H9 (cell line): ENCODE measurements at regions not wholly inside any gene's neighbourhood (a gene's known extent, or its start where the extent isn't known, plus 50 kb on each side); places are given as distances from the start of the nearest gene placed in this dataset.

Experiments
- DNase-seq: peaks from one replicate; pipeline ENCODE4 v3.0.0-alpha.2; 2017
- H2AFZ ChIP-seq: one replicate; pipeline ENCODE4 v1.6.1; 2013; ENCODE audit warnings: mild to moderate bottlenecking, low read length, control low read depth, moderate library complexity
- H2AK5ac ChIP-seq: 2 replicates; pipeline ENCODE4 v1.6.1; 2013; ENCODE audit warnings: low read length, control low read depth, mixed read lengths; ENCODE audit not compliant: insufficient read length
- H2BK120ac ChIP-seq: one replicate; pipeline ENCODE4 v1.6.1; 2013; ENCODE audit warnings: low read depth, mild to moderate bottlenecking, low read length, control low read depth, inconsistent platforms; ENCODE audit not compliant: poor library complexity, severe bottlenecking
- H2BK12ac ChIP-seq: 2 replicates; pipeline ENCODE4 v1.6.1; 2013; ENCODE audit warnings: low read length, control low read depth, mixed read lengths, low read depth; ENCODE audit not compliant: insufficient read length
- H2BK15ac ChIP-seq: 2 replicates; pipeline ENCODE4 v1.6.1; 2013; ENCODE audit warnings: low read depth, low read length, control low read depth
- H2BK20ac ChIP-seq: one replicate; pipeline ENCODE4 v1.6.1; 2013; ENCODE audit warnings: low read depth, mild to moderate bottlenecking, low read length, control low read depth, inconsistent platforms; ENCODE audit not compliant: poor library complexity, severe bottlenecking
- H2BK5ac ChIP-seq: 2 replicates; pipeline ENCODE4 v1.6.1; 2013; ENCODE audit warnings: low read length, control low read depth, mixed read lengths; ENCODE audit not compliant: insufficient read length
- H3K14ac ChIP-seq: 2 replicates; pipeline ENCODE4 v1.6.1; 2013; ENCODE audit warnings: low read length, control low read depth; ENCODE audit not compliant: insufficient read depth
- H3K18ac ChIP-seq: 2 replicates; pipeline ENCODE4 v1.6.1; 2013; ENCODE audit warnings: low read depth, mild to moderate bottlenecking, mixed read lengths, low read length, control low read depth; ENCODE audit not compliant: insufficient read length
- H3K23ac ChIP-seq: 2 replicates; pipeline ENCODE4 v1.6.1; 2013; ENCODE audit warnings: low read length, control low read depth, mixed read lengths, low read depth; ENCODE audit not compliant: insufficient read length
- H3K23me2 ChIP-seq: 2 replicates; pipeline ENCODE4 v1.6.1; 2013; ENCODE audit warnings: low read depth, mild to moderate bottlenecking, mixed read lengths, low read length, control low read depth; ENCODE audit not compliant: insufficient read length, poor library complexity, severe bottlenecking
- H3K27ac ChIP-seq: 2 replicates; pipeline ENCODE4 v1.5.1; 2013; ENCODE audit warnings: low read length, control low read depth, mixed read lengths, low read depth; ENCODE audit not compliant: insufficient read length
- H3K27me3 ChIP-seq: 2 replicates; pipeline ENCODE4 v1.6.1; 2013; ENCODE audit warnings: low read length, control low read depth, inconsistent platforms; ENCODE audit not compliant: insufficient read depth
- H3K4ac ChIP-seq: 2 replicates; pipeline ENCODE4 v1.6.1; 2013; ENCODE audit warnings: low read depth, mild to moderate bottlenecking, control low read depth, inconsistent platforms, low read length, moderate library complexity
- H3K4me1 ChIP-seq: 2 replicates; pipeline ENCODE4 v1.6.1; 2013; ENCODE audit warnings: low read length, control low read depth, inconsistent platforms; ENCODE audit not compliant: insufficient read depth
- H3K4me2 ChIP-seq: 2 replicates; pipeline ENCODE4 v1.6.1; 2013; ENCODE audit warnings: low read length, control low read depth, mixed read lengths; ENCODE audit not compliant: insufficient read length, insufficient read depth
- H3K56ac ChIP-seq: 2 replicates; pipeline ENCODE4 v1.6.1; 2013; ENCODE audit warnings: low read depth, mild to moderate bottlenecking, mixed read lengths, low read length, control low read depth; ENCODE audit not compliant: insufficient read length
- H3K79me1 ChIP-seq: 2 replicates; pipeline ENCODE4 v1.6.1; 2013; ENCODE audit warnings: low read depth, mild to moderate bottlenecking, moderate library complexity, low read length, control low read depth, inconsistent platforms; ENCODE audit not compliant: insufficient read depth, poor library complexity, severe bottlenecking
- H3K79me2 ChIP-seq: 2 replicates; pipeline ENCODE4 v1.6.1; 2013; ENCODE audit warnings: low read length, control low read depth, inconsistent platforms; ENCODE audit not compliant: insufficient read depth
- H3K9ac ChIP-seq: 2 replicates; pipeline ENCODE4 v1.6.1; 2013; ENCODE audit warnings: low read length, control low read depth, mixed read lengths; ENCODE audit not compliant: insufficient read length; ENCODE audit errors: extremely low read depth
- H3K9me3 ChIP-seq: one replicate; pipeline ENCODE4 v1.6.1; 2013; ENCODE audit warnings: low read depth, low read length, inconsistent platforms; ENCODE audit not compliant: control insufficient read depth
- H3T11ph ChIP-seq: one replicate; pipeline ENCODE4 v1.6.1; 2013; ENCODE audit warnings: mild to moderate bottlenecking, low read length, control low read depth, inconsistent platforms
- H4K20me1 ChIP-seq: one replicate; pipeline ENCODE4 v1.6.1; 2013; ENCODE audit not compliant: control insufficient read depth, insufficient read length, insufficient read depth
- H4K5ac ChIP-seq: 2 replicates; pipeline ENCODE4 v1.6.1; 2013; ENCODE audit warnings: low read depth, mild to moderate bottlenecking, mixed read lengths, low read length, control low read depth; ENCODE audit not compliant: insufficient read length
- H4K8ac ChIP-seq: replicated peaks from 2 replicates; pipeline ENCODE4 v1.6.1; 2013; ENCODE audit warnings: low read length, control low read depth, mixed read lengths, low read depth; ENCODE audit not compliant: insufficient read length
- H4K91ac ChIP-seq: 2 replicates; pipeline ENCODE4 v1.6.1; 2013; ENCODE audit warnings: low read depth, mild to moderate bottlenecking, moderate library complexity, mixed read lengths, low read length, control low read depth; ENCODE audit not compliant: insufficient read length
- H3K27ac Mint-ChIP-seq, 3 experiments: 2 replicates in 2 of 3; 3 replicates in 1 of 3; pipeline ENCODE4 v1.8.0; 2020 to 2021; ENCODE audit warnings: mixed read lengths in 3 of 3, mild to moderate bottlenecking in 1 of 3, moderate library complexity in 1 of 3
- H3K27me3 Mint-ChIP-seq: 2 replicates; pipeline ENCODE4 v1.8.0; 2021; ENCODE audit warnings: low read depth, mild to moderate bottlenecking, moderate library complexity, mixed read lengths
- H3K36me3 Mint-ChIP-seq, 3 experiments: 2 replicates in 2 of 3; 3 replicates in 1 of 3; pipeline ENCODE4 v1.8.0; 2020 to 2021; ENCODE audit warnings: low read depth in 3 of 3, mixed read lengths in 3 of 3; ENCODE audit not compliant: insufficient read depth in 1 of 3
- H3K4me1 Mint-ChIP-seq, 2 experiments: 2 replicates each; pipeline ENCODE4 v1.8.0; 2020; ENCODE audit warnings: mixed read lengths in 2 of 2
- H3K4me3 Mint-ChIP-seq, 2 experiments: 2 replicates in 1 of 2; 3 replicates in 1 of 2; pipeline ENCODE4 v1.8.0; 2020 to 2021; ENCODE audit warnings: mild to moderate bottlenecking in 2 of 2, mixed read lengths in 2 of 2, moderate library complexity in 1 of 2
- H3K9me3 Mint-ChIP-seq, 2 experiments: 2 replicates in 1 of 2; 3 replicates in 1 of 2; pipeline ENCODE4 v1.8.0; 2020; ENCODE audit warnings: mild to moderate bottlenecking in 2 of 2, mixed read lengths in 2 of 2, moderate library complexity in 1 of 2
- CTCF ChIP-seq: fragments of 200-600 bp; sonication (generic); conservative IDR thresholded peaks from 3 replicates; pipeline ENCODE4 v1.8.0; 2021; ENCODE audit warnings: antibody characterized with exemption, mild to moderate bottlenecking
- WGBS: extraction: QIAGEN DNeasy Blood & Tissue Kit; methylation state at CpG from one replicate; pipeline ENCODE4 v1.1.7; 2013; ENCODE audit warnings: missing lambda C conversion rate, low lambda C conversion rate, mixed read lengths; ENCODE audit not compliant: insufficient read length; ENCODE audit errors: extremely low coverage; 5-methylcytosine and 5-hydroxymethylcytosine counted together

- Histone ChIP-seq H2BK20ac (no peak overlapping the region), H3T11ph (no peak overlapping the region), H4K5ac (no peak overlapping the region), H3K4ac (no peak overlapping the region), H3K23me2 (no peaks in the 10 kb centered on the region), H3K79me2 (no peaks in the 10 kb centered on the region), H3K27me3 (no peaks in the 10 kb centered on the region), H3K4me2 (no peak overlapping the region), H4K8ac (no peak overlapping the region), H3K27ac (no peak overlapping the region), H3K23ac (no peak overlapping the region), H3K4me1 (no peaks in the 10 kb centered on the region), H2BK5ac (no peak overlapping the region), H2BK120ac (no peak overlapping the region), H2BK12ac (no peak overlapping the region), H3K9me3 (no peaks in the 10 kb centered on the region), H2AK5ac (no peak overlapping the region), H4K20me1 (no peaks in the 10 kb centered on the region), H3K56ac (no peak overlapping the region), H3K14ac (no peak overlapping the region), H3K9ac (no peak overlapping the region), H4K91ac (no peak overlapping the region), H2BK15ac (no peak overlapping the region), H3K18ac (no peak overlapping the region), H2AFZ (no peak overlapping the region), H3K79me1 (no peaks in the 10 kb centered on the region)
- Mint-ChIP-seq H3K4me1 (no peaks in the 10 kb centered on the region), H3K9me3 (peaks cover 26 to 27% of the 10 kb centered on the region in 2 experiments), H3K36me3 (peaks cover 3 to 25% (median 8%) of the 10 kb centered on the region in 3 experiments), H3K27me3 (no peaks in the 10 kb centered on the region), H3K4me3 (no peak overlapping the region), H3K27ac (no peak overlapping the region)
- no peak for DNase-seq
- TF ChIP-seq CTCF = no peak
- no CpG with 5 or more reads among the region's 4 CpGs for WGBS
Measured at GRCh38 chr14:34340025-34340625, 121.9 kb downstream of the SPTSSA start.
